ENCODE measurements at regions not wholly inside any gene's neighbourhood (a gene's known extent, or its start where the extent isn't known, plus 50 kb on each side); places are given as distances from the start of the nearest gene placed in this dataset.

GRCh38 chr1:43042773-43043457 lies 84.2 kb upstream of the SLC2A1 start:
- no peak for DNase-seq (ENCODE audit: low spot score)
- Histone ChIP-seq H3K4me2 (no peak overlapping the region), H3K79me2 (no peaks in the 10 kb centered on the region), H3K27me3 (no peaks in the 10 kb centered on the region), H3K36me3 (replicated peaks; ENCODE audit: insufficient read depth, low read depth) (no peaks in the 10 kb centered on the region), H2AFZ (no peak overlapping the region), H3K4me1 (ENCODE audit: insufficient read depth) (peaks cover 19% of the 10 kb centered on the region), H4K20me1 (ENCODE audit: insufficient read depth, poor library complexity, severe bottlenecking) (no peaks in the 10 kb centered on the region), H3K27ac (no peak overlapping the region), H3K9me2 (replicated peaks; ENCODE audit: insufficient read depth) (no peaks in the 10 kb centered on the region), H3K9me3 (ENCODE audit: low read depth) (no peaks in the 10 kb centered on the region), H3K4me3 (no peak overlapping the region)
- WGBS (ENCODE audit: low lambda C conversion rate, missing lambda C conversion rate) = 94% methylated on average over 3 of the region's 3 CpGs
- TF ChIP-seq EZH2phosphoT487 (IDR thresholded peaks at IDR 0.05; ENCODE audit: low read depth, severe bottlenecking, unreplicated experiment) (no peak), EZH2 (IDR thresholded peaks at IDR 0.05; ENCODE audit: borderline replicate concordance) (no peak), CTCF (IDR thresholded peaks at IDR 0.05; ENCODE audit: poor library complexity) (no peak)

GRCh38 chr1:43042127-43042526 lies 83.5 kb upstream of the SLC2A1 start:
- Histone ChIP-seq H3K4me2 (no peak overlapping the region), H3K9me3 (ENCODE audit: low read depth) (no peaks in the 10 kb centered on the region), H3K27me3 (no peaks in the 10 kb centered on the region), H3K79me2 (no peaks in the 10 kb centered on the region), H3K36me3 (replicated peaks; ENCODE audit: insufficient read depth, low read depth) (no peaks in the 10 kb centered on the region), H3K9me2 (replicated peaks; ENCODE audit: insufficient read depth) (no peaks in the 10 kb centered on the region), H3K27ac (no peak overlapping the region), H3K4me1 (ENCODE audit: insufficient read depth) (peaks cover 19% of the 10 kb centered on the region), H2AFZ (no peak overlapping the region), H4K20me1 (ENCODE audit: insufficient read depth, poor library complexity, severe bottlenecking) (no peaks in the 10 kb centered on the region), H3K4me3 (no peak overlapping the region)
- 95% methylated on average over 4 of the region's 4 CpGs for WGBS (ENCODE audit: low lambda C conversion rate, missing lambda C conversion rate)
- TF ChIP-seq CTCF (IDR thresholded peaks at IDR 0.05; ENCODE audit: poor library complexity) = no peak
- no peak for TF ChIP-seq EZH2phosphoT487 (IDR thresholded peaks at IDR 0.05; ENCODE audit: low read depth, severe bottlenecking, unreplicated experiment)
- no peak for TF ChIP-seq EZH2 (IDR thresholded peaks at IDR 0.05; ENCODE audit: borderline replicate concordance)
- no peak for DNase-seq (ENCODE audit: low spot score)

- WGBS (ENCODE audit: low lambda C conversion rate, missing lambda C conversion rate) = 93% methylated on average over 3 of the region's 3 CpGs
- DNase-seq (ENCODE audit: low spot score) = no peak
- H3K4me2 ChIP-seq = no peak overlapping the region
Measured at GRCh38 chr1:43041591-43041990, 82.9 kb upstream of the SLC2A1 start.

More at GRCh38 chr1:43041591-43041990, 82.9 kb upstream of the SLC2A1 start:
- H4K20me1 ChIP-seq (ENCODE audit: insufficient read depth, poor library complexity, severe bottlenecking) = no peaks in the 10 kb centered on the region
- H3K27me3 ChIP-seq = no peaks in the 10 kb centered on the region
- H3K4me1 ChIP-seq (ENCODE audit: insufficient read depth) = peaks cover 20% of the 10 kb centered on the region
- H2AFZ ChIP-seq = no peak overlapping the region
- no peak overlapping the region for H3K4me3 ChIP-seq
- H3K9me3 ChIP-seq (ENCODE audit: low read depth) = no peaks in the 10 kb centered on the region
- TF ChIP-seq EZH2 (IDR thresholded peaks at IDR 0.05; ENCODE audit: borderline replicate concordance) (no peak), CTCF (IDR thresholded peaks at IDR 0.05; ENCODE audit: poor library complexity) (no peak), EZH2phosphoT487 (IDR thresholded peaks at IDR 0.05; ENCODE audit: low read depth, severe bottlenecking, unreplicated experiment) (no peak)
- H3K27ac ChIP-seq = no peak overlapping the region
- no peaks in the 10 kb centered on the region for H3K79me2 ChIP-seq
- no peaks in the 10 kb centered on the region for H3K9me2 ChIP-seq (replicated peaks; ENCODE audit: insufficient read depth)
- no peaks in the 10 kb centered on the region for H3K36me3 ChIP-seq (replicated peaks; ENCODE audit: insufficient read depth, low read depth)
